GM18873 (cell line): ENCODE measurements at regions not wholly inside any gene's neighbourhood (a gene's known extent, or its start where the extent isn't known, plus 50 kb on each side); places are given as distances from the start of the nearest gene placed in this dataset.
"Not testable (repeated sequence)": the region's sequence is repeated elsewhere in the genome, so short reads cannot be mapped to it uniquely, and the experiment has no call there.

Source experiments
- ATAC-seq: cut with Tn5 transposase; IDR thresholded peaks from one replicate; pipeline ENCODE4 v1.9.1; 2021; ENCODE audit warnings: mild to moderate bottlenecking, moderate library complexity, moderate number of reproducible peaks; ENCODE audit not compliant: unreplicated experiment, low FRiP score

GRCh38 chr11:112666253-112666652, 295.0 kb upstream of the NCAM1 start:
- no peak for ATAC-seq

- ATAC-seq, result no peak
These were observed 290.2 kb upstream of the NCAM1 start for GRCh38 chr11:112670806-112671570.

- ATAC-seq, result not testable (repeated sequence)
These were observed 287.8 kb upstream of the NCAM1 start for GRCh38 chr11:112673401-112673800.

GRCh38 chr11:112685111-112685510, 276.1 kb upstream of the NCAM1 start:
- ATAC-seq, result no peak

- ATAC-seq, result no peak
These were observed 271.4 kb upstream of the NCAM1 start for GRCh38 chr11:112689851-112690250.

- no peak for ATAC-seq
These were observed 267.4 kb upstream of the NCAM1 start for GRCh38 chr11:112693781-112694180.

- ATAC-seq, result no peak
These were observed 267.0 kb upstream of the NCAM1 start for GRCh38 chr11:112694245-112694644.

- ATAC-seq, result no peak
These were observed 266.4 kb upstream of the NCAM1 start for GRCh38 chr11:112694813-112695212.

- no peak for ATAC-seq
These were observed 263.6 kb upstream of the NCAM1 start for GRCh38 chr11:112697391-112698178.

- ATAC-seq, result no peak
These were observed 256.1 kb upstream of the NCAM1 start for GRCh38 chr11:112705148-112705547.

GRCh38 chr11:112706863-112707262, 254.4 kb upstream of the NCAM1 start:
- ATAC-seq, result no peak

GRCh38 chr11:112714340-112714739, 246.9 kb upstream of the NCAM1 start:
- not testable (repeated sequence) for ATAC-seq

- no peak for ATAC-seq
These were observed 246.2 kb upstream of the NCAM1 start for GRCh38 chr11:112715056-112715455.

GRCh38 chr11:112718483-112718882, 242.7 kb upstream of the NCAM1 start:
- no peak for ATAC-seq

- no peak for ATAC-seq
These were observed 241.3 kb upstream of the NCAM1 start for GRCh38 chr11:112719736-112720525.

GRCh38 chr11:112722148-112722547, 239.1 kb upstream of the NCAM1 start:
- ATAC-seq, result no peak

GRCh38 chr11:112722876-112723275, 238.3 kb upstream of the NCAM1 start:
- no peak for ATAC-seq

GRCh38 chr11:112723676-112724495, 237.3 kb upstream of the NCAM1 start:
- no peak for ATAC-seq

GRCh38 chr11:112724496-112724790, 236.8 kb upstream of the NCAM1 start:
- no peak for ATAC-seq

GRCh38 chr11:112725636-112726035, 235.6 kb upstream of the NCAM1 start:
- no peak for ATAC-seq
